H1 (cell line): ENCODE measurements at regions not wholly inside any gene's neighbourhood (a gene's known extent, or its start where the extent isn't known, plus 50 kb on each side); places are given as distances from the start of the nearest gene placed in this dataset.

ENCODE experiments used
- CTCF ChIA-PET: fragments of 300-600 bp; sonication (Branson Sonifier 250); formaldehyde crosslinking; loops from one replicate; lab custom pipeline; 2021; ENCODE audit not compliant: partially characterized antibody; lab: Charles Lee
- POLR2A ChIA-PET: fragments of 300-600 bp; sonication (Branson Sonifier 250); formaldehyde crosslinking; loops from one replicate; lab custom pipeline; 2021; ENCODE audit warnings: inconsistent platforms; ENCODE audit not compliant: partially characterized antibody; lab: Charles Lee
- DNase-seq, 2 experiments: peaks; one replicate each; pipeline versions ENCODE4 v3.0.0 to v3.0.0-alpha.2; 2010 to 2022; ENCODE audit warnings: low spot score in 2 of 2, low read depth in 1 of 2, mixed read lengths in 1 of 2
- FAIRE-seq: peaks from 2 replicates; lab custom pipeline; 2011; peaks lifted over from hg19 to GRCh38; lab: Jason Lieb, UNC
- H2AFZ ChIP-seq: 2 replicates; pipeline ENCODE4 v1.8.1; 2012; ENCODE audit warnings: low read length, inconsistent platforms
- H2AK5ac ChIP-seq: 2 replicates; pipeline ENCODE4 v1.6.1; 2013; ENCODE audit warnings: low read depth, low read length
- H2BK120ac ChIP-seq: replicated peaks from 2 replicates; pipeline ENCODE3; 2013; ENCODE audit warnings: low read depth, low read length, inconsistent platforms
- H2BK12ac ChIP-seq: 2 replicates; pipeline ENCODE4 v1.6.1; 2013; ENCODE audit warnings: low read depth, low read length
- H2BK15ac ChIP-seq: 2 replicates; pipeline ENCODE4 v1.6.1; 2013; ENCODE audit warnings: low read length
- H2BK20ac ChIP-seq: 2 replicates; pipeline ENCODE4 v1.6.1; 2013; ENCODE audit warnings: low read length
- H2BK5ac ChIP-seq: 2 replicates; pipeline ENCODE4 v1.6.1; 2013; ENCODE audit warnings: low read depth, low read length
- H3K14ac ChIP-seq: 2 replicates; pipeline ENCODE4 v1.6.1; 2013; ENCODE audit warnings: inconsistent platforms; ENCODE audit not compliant: insufficient read length
- H3K18ac ChIP-seq: 2 replicates; pipeline ENCODE4 v1.6.1; 2013; ENCODE audit warnings: low read length; ENCODE audit errors: extremely low read depth
- H3K23ac ChIP-seq: 2 replicates; pipeline ENCODE4 v1.6.1; 2013; ENCODE audit warnings: inconsistent platforms; ENCODE audit not compliant: insufficient read length
- H3K23me2 ChIP-seq: 2 replicates; pipeline ENCODE4 v1.6.1; 2013; ENCODE audit warnings: low read depth, low read length
- H3K27ac ChIP-seq: 2 replicates; pipeline ENCODE4 v1.6.1; 2011; ENCODE audit warnings: low read depth, low read length, inconsistent platforms
- H3K27me3 ChIP-seq, 4 experiments: replicated peaks in 1 of 4; 1 replicate in 1 of 4; 2 replicates in 3 of 4; pipeline versions ENCODE4 v1.6.1 to v1.8.1; 2011 to 2013; ENCODE audit warnings: low read length in 3 of 4, mild to moderate bottlenecking in 3 of 4, inconsistent platforms in 2 of 4, mixed read lengths in 2 of 4, moderate library complexity in 1 of 4; ENCODE audit not compliant: control insufficient read depth in 3 of 4, insufficient read depth in 3 of 4; ENCODE audit errors: extremely low read depth in 1 of 4
- H3K36me3 ChIP-seq, 4 experiments: 2 replicates each; pipeline versions ENCODE4 v1.6.1 to v1.8.1; 2011 to 2013; ENCODE audit warnings: mild to moderate bottlenecking in 4 of 4, low read length in 3 of 4, moderate library complexity in 2 of 4, control low read depth in 1 of 4, inconsistent platforms in 1 of 4; ENCODE audit not compliant: insufficient read depth in 4 of 4, control insufficient read depth in 2 of 4
- H3K4ac ChIP-seq: replicated peaks from 2 replicates; pipeline ENCODE3; 2013; ENCODE audit warnings: low read length, low read depth, mixed read lengths, inconsistent platforms; ENCODE audit not compliant: insufficient read length
- H3K4me1 ChIP-seq, 4 experiments: replicated peaks in 1 of 4; 1 replicate in 1 of 4; 2 replicates in 3 of 4; pipeline versions ENCODE4 v1.6.1 to v1.8.1; 2011 to 2013; ENCODE audit warnings: low read length in 3 of 4, inconsistent platforms in 2 of 4, mixed read lengths in 1 of 4; ENCODE audit not compliant: insufficient read depth in 4 of 4, control insufficient read depth in 3 of 4
- H3K4me2 ChIP-seq, 2 experiments: 2 replicates each; pipeline versions ENCODE4 v1.6.1 to v1.8.1; 2011 to 2013; ENCODE audit warnings: low read depth in 2 of 2, low read length in 2 of 2, control low read depth in 1 of 2, inconsistent platforms in 1 of 2, mild to moderate bottlenecking in 1 of 2; ENCODE audit not compliant: insufficient read depth in 1 of 2
- H3K4me3 ChIP-seq, 4 experiments: fragments of 200-600, 300-600 bp in 1 of 4; sonication (generic), shearing (Covaris generic), sonication (Bioruptor Twin) in 1 of 4; 2 replicates each; pipeline versions ENCODE4 v1.5.1 to v1.8.1; 2011 to 2016; ENCODE audit warnings: low read length in 4 of 4, low read depth in 3 of 4, control low read depth in 2 of 4, inconsistent platforms in 2 of 4, mild to moderate bottlenecking in 2 of 4, mixed read lengths in 1 of 4, moderate library complexity in 1 of 4; ENCODE audit not compliant: insufficient read depth in 2 of 4; ENCODE audit errors: extremely low read depth in 1 of 4
- H3K56ac ChIP-seq: replicated peaks from 2 replicates; pipeline ENCODE3; 2013; ENCODE audit warnings: low read depth, mild to moderate bottlenecking, mixed read lengths, low read length, inconsistent platforms; ENCODE audit not compliant: insufficient read length
- H3K79me1 ChIP-seq: 2 replicates; pipeline ENCODE4 v1.6.1; 2013; ENCODE audit warnings: low read depth, low read length, control low read depth
- H3K79me2 ChIP-seq, 2 experiments: 2 replicates each; pipeline versions ENCODE4 v1.6.1 to v1.8.1; 2012 to 2013; ENCODE audit warnings: low read length in 2 of 2, mild to moderate bottlenecking in 2 of 2, inconsistent platforms in 1 of 2; ENCODE audit not compliant: insufficient read depth in 2 of 2, control insufficient read depth in 1 of 2
- H3K9ac ChIP-seq, 4 experiments: replicated peaks in 1 of 4; 1 replicate in 1 of 4; 2 replicates in 3 of 4; pipeline versions ENCODE4 v1.6.1 to v1.8.1; 2011 to 2013; ENCODE audit warnings: low read depth in 3 of 4, low read length in 3 of 4, control low read depth in 2 of 4, mild to moderate bottlenecking in 2 of 4, moderate library complexity in 2 of 4, inconsistent platforms in 1 of 4; ENCODE audit errors: extremely low read depth in 1 of 4
- H3K9me3 ChIP-seq, 2 experiments: 2 replicates each; pipeline versions ENCODE4 v1.6.1 to v1.8.1; 2012 to 2013; ENCODE audit warnings: mild to moderate bottlenecking in 2 of 2, moderate library complexity in 2 of 2, control low read depth in 1 of 2, inconsistent platforms in 1 of 2, low read depth in 1 of 2, low read length in 1 of 2, mixed read lengths in 1 of 2; ENCODE audit not compliant: insufficient read depth in 2 of 2
- H4K20me1 ChIP-seq, 2 experiments: replicated peaks in 1 of 2; 2 replicates each; pipeline versions ENCODE3 to v1.8.1; 2011 to 2013; ENCODE audit warnings: inconsistent platforms in 2 of 2, low read length in 2 of 2, mild to moderate bottlenecking in 1 of 2; ENCODE audit not compliant: insufficient read depth in 2 of 2, control insufficient read depth in 1 of 2
- H4K5ac ChIP-seq: 2 replicates; pipeline ENCODE4 v1.6.1; 2013; ENCODE audit warnings: low read length, low read depth, mixed read lengths, inconsistent platforms; ENCODE audit not compliant: insufficient read length
- H4K8ac ChIP-seq: 2 replicates; pipeline ENCODE4 v1.8.0; 2013; ENCODE audit warnings: mild to moderate bottlenecking, moderate library complexity, low read length, inconsistent platforms; ENCODE audit not compliant: insufficient read depth; ENCODE audit errors: extremely low read depth
- H4K91ac ChIP-seq: replicated peaks from 2 replicates; pipeline ENCODE3; 2013; ENCODE audit warnings: low read length, mixed read lengths, inconsistent platforms; ENCODE audit not compliant: insufficient read length
- ASH2L ChIP-seq: fragments of 200-600, 300-600 bp; sonication (generic); IDR thresholded peaks from one replicate; pipeline ENCODE4 v1.7.1; 2017; ENCODE audit warnings: low read length
- HDAC6 ChIP-seq: IDR thresholded peaks from one replicate; pipeline ENCODE4 v1.7.1; 2012; ENCODE audit warnings: low read depth, mild to moderate bottlenecking, inconsistent platforms, low read length, moderate library complexity
- WGBS, 2 experiments: shearing (Covaris generic) in 1 of 2; methylation state at CpG; one replicate each; pipeline versions ENCODE4 v1.1.6 to v1.1.7; 2013 to 2015; ENCODE audit warnings: low lambda C conversion rate in 2 of 2, mixed read lengths in 2 of 2, inconsistent platforms in 1 of 2, low coverage in 1 of 2, missing lambda C conversion rate in 1 of 2; ENCODE audit not compliant: insufficient replicate concordance in 2 of 2, insufficient coverage in 1 of 2, insufficient read length in 1 of 2; ENCODE audit errors: extremely low coverage in 1 of 2, missing lambda C conversion rate in 1 of 2; 5-methylcytosine and 5-hydroxymethylcytosine counted together

DNA sequence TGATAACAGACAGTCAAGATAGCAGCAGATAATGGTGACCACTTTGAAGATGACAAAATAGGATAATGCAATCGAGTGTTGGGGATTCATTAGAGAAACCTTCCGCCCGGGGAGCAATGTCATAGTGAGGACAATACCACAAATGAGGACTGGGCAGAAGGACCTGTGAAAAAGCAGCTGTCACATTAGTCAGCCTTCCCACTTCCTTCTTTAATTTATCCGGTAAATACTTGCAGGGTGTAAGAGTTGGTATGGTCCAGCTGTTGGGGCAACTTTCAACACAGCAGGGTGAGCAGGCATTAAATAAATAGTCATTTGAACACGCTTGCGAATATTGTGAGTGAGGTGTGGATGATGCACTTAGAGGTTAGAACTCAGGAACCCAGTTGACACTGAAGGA, 132.5 kb upstream of the KIRREL3 start:
- 91% methylated on average over 6 of the region's 6 CpGs; no CpG with 5 or more reads in 1 of the 2 experiments for WGBS, 2 experiments
- CTCF ChIA-PET: interaction anchor here (1.3 kb wide), 1 partner anchor 417 kb away, joined by 3 read pairs; no protein-coding TSS in a partner anchor
- H3K4me3 ChIP-seq: no peak overlapping the region

More for the DNA sequence above, 132.5 kb upstream of the KIRREL3 start:
- Histone ChIP-seq H3K23me2 (no peaks in the 10 kb centered on the region), H3K79me1 (no peaks in the 10 kb centered on the region), H2BK20ac (no peak overlapping the region), H4K20me1 (no peaks in the 10 kb centered on the region), H3K4me2 (no peak overlapping the region), H2BK5ac (no peak overlapping the region), H3K9me3 (no peaks in the 10 kb centered on the region), H3K4me1 (peaks cover 0 to 3% (median 0%) of the 10 kb centered on the region in 4 experiments; a peak in 1 of 7 replicates), H3K18ac (no peak overlapping the region), H3K4ac (no peak overlapping the region), H2AK5ac (no peak overlapping the region), H4K5ac (no peak overlapping the region), H3K36me3 (no peaks in the 10 kb centered on the region), H3K23ac (no peak overlapping the region), H3K14ac (no peak overlapping the region), H2BK120ac (no peak overlapping the region), H3K56ac (no peak overlapping the region), H4K8ac (no peak overlapping the region), H2BK12ac (no peak overlapping the region), H2AFZ (no peak overlapping the region), H3K79me2 (no peaks in the 10 kb centered on the region), H3K27me3 (no peaks in the 10 kb centered on the region), H2BK15ac (no peak overlapping the region), H3K9ac (no peak overlapping the region), H3K27ac (no peak overlapping the region), H4K91ac (no peak overlapping the region)
- FAIRE-seq: no peak
- DNase-seq: no peak
- POLR2A ChIA-PET: interaction anchor here (0.6 kb wide), 1 partner anchor 13 kb away, joined by 3 read pairs; no protein-coding TSS in a partner anchor
- TF ChIP-seq ASH2L: no peak
- no peak for TF ChIP-seq HDAC6
